ENCODE measurements at regions not wholly inside any gene's neighbourhood (a gene's known extent, or its start where the extent isn't known, plus 50 kb on each side); places are given as distances from the start of the nearest gene placed in this dataset.
"Not testable (repeated sequence)": the region's sequence is repeated elsewhere in the genome, so short reads cannot be mapped to it uniquely, and the experiment has no call there.

GRCh38 chr7:50856231-50856630 is 73.5 kb upstream of the GRB10 start:
- DNase-seq (ENCODE audit: low read depth, low spot score) = no peak

- no peak for DNase-seq (ENCODE audit: low read depth, low spot score)
Observed at GRCh38 chr7:50855526-50855925, 72.8 kb upstream of the GRB10 start.

GRCh38 chr7:50854831-50855230 is 72.1 kb upstream of the GRB10 start:
- no peak for DNase-seq (ENCODE audit: low read depth, low spot score)

- no peak for DNase-seq (ENCODE audit: low read depth, low spot score)
Observed at GRCh38 chr7:50854247-50854646, 71.6 kb upstream of the GRB10 start.

- no peak for DNase-seq (ENCODE audit: low read depth, low spot score)
Observed at GRCh38 chr7:50853311-50853710, 70.6 kb upstream of the GRB10 start.

GRCh38 chr7:50852901-50853300 is 70.2 kb upstream of the GRB10 start:
- DNase-seq (ENCODE audit: low read depth, low spot score) = no peak

- no peak for DNase-seq (ENCODE audit: low read depth, low spot score)
Observed at GRCh38 chr7:50851891-50852290, 69.2 kb upstream of the GRB10 start.

GRCh38 chr7:50851451-50851850 is 68.8 kb upstream of the GRB10 start:
- no peak for DNase-seq (ENCODE audit: low read depth, low spot score)

GRCh38 chr7:50849991-50850390 is 67.3 kb upstream of the GRB10 start:
- DNase-seq (ENCODE audit: low read depth, low spot score) = no peak

- DNase-seq (ENCODE audit: low read depth, low spot score) = no peak
Observed at GRCh38 chr7:50848203-50848602, 65.5 kb upstream of the GRB10 start.

GRCh38 chr7:50844861-50845260 is 62.2 kb upstream of the GRB10 start:
- DNase-seq (ENCODE audit: low read depth, low spot score) = not testable (repeated sequence)

- no peak for DNase-seq (ENCODE audit: low read depth, low spot score)
Observed at GRCh38 chr7:50842041-50842440, 59.3 kb upstream of the GRB10 start.

- peak; percentile 88 for DNase-seq (ENCODE audit: low read depth, low spot score)
Observed at GRCh38 chr7:50838675-50839377, 56.1 kb upstream of the GRB10 start.

GRCh38 chr7:50837965-50838364 is 55.3 kb upstream of the GRB10 start:
- DNase-seq (ENCODE audit: low read depth, low spot score) = peak; percentile 84

GRCh38 chr7:50836646-50837045 is 54.0 kb upstream of the GRB10 start:
- DNase-seq (ENCODE audit: low read depth, low spot score) = no peak

GRCh38 chr7:50835156-50835555 is 52.5 kb upstream of the GRB10 start:
- DNase-seq (ENCODE audit: low read depth, low spot score) = no peak

GRCh38 chr7:50834679-50835078 is 52.0 kb upstream of the GRB10 start:
- DNase-seq (ENCODE audit: low read depth, low spot score) = no peak

GRCh38 chr7:50834031-50834535 is 51.4 kb upstream of the GRB10 start:
- no peak for DNase-seq (ENCODE audit: low read depth, low spot score)

- peak; percentile 86 for DNase-seq (ENCODE audit: low read depth, low spot score)
Observed at GRCh38 chr7:50832744-50833143, 50.0 kb upstream of the GRB10 start.
